ENCODE measurements at regions not wholly inside any gene's neighbourhood (a gene's known extent, or its start where the extent isn't known, plus 50 kb on each side); places are given as distances from the start of the nearest gene placed in this dataset.

GRCh38 chr1:110734133-110734680 is 59.5 kb upstream of the KCNA3 start:
- no peak overlapping the region for H3K4me3 ChIP-seq (replicated peaks; ENCODE audit: low read depth, low read length)
- no peak for DNase-seq (ENCODE audit: low read depth)
- no peak for TF ChIP-seq CTCF (IDR thresholded peaks at IDR 0.05; ENCODE audit: low read length, missing control alignments)

GRCh38 chr1:110731529-110731928 is 56.8 kb upstream of the KCNA3 start:
- DNase-seq (ENCODE audit: low read depth) = no peak
- H3K4me3 ChIP-seq (replicated peaks; ENCODE audit: low read depth, low read length) = no peak overlapping the region
- TF ChIP-seq CTCF (IDR thresholded peaks at IDR 0.05; ENCODE audit: low read length, missing control alignments) = no peak

- DNase-seq (ENCODE audit: low read depth) = no peak
- TF ChIP-seq CTCF (IDR thresholded peaks at IDR 0.05; ENCODE audit: low read length, missing control alignments) = no peak
- H3K4me3 ChIP-seq (replicated peaks; ENCODE audit: low read depth, low read length) = no peak overlapping the region
Observed at GRCh38 chr1:110728388-110729001, 53.8 kb upstream of the KCNA3 start.

GRCh38 chr1:110727246-110727645 is 52.5 kb upstream of the KCNA3 start:
- no peak overlapping the region for H3K4me3 ChIP-seq (replicated peaks; ENCODE audit: low read depth, low read length)
- no peak for TF ChIP-seq CTCF (IDR thresholded peaks at IDR 0.05; ENCODE audit: low read length, missing control alignments)
- no peak for DNase-seq (ENCODE audit: low read depth)

- DNase-seq (ENCODE audit: low read depth) = no peak
- no peak for TF ChIP-seq CTCF (IDR thresholded peaks at IDR 0.05; ENCODE audit: low read length, missing control alignments)
- H3K4me3 ChIP-seq (replicated peaks; ENCODE audit: low read depth, low read length) = no peak overlapping the region
Observed at GRCh38 chr1:110726755-110727154, 52.0 kb upstream of the KCNA3 start.

All from fibroblast of pulmonary artery (primary cell).